ENCODE measurements at regions not wholly inside any gene's neighbourhood (a gene's known extent, or its start where the extent isn't known, plus 50 kb on each side); places are given as distances from the start of the nearest gene placed in this dataset.

DNA sequence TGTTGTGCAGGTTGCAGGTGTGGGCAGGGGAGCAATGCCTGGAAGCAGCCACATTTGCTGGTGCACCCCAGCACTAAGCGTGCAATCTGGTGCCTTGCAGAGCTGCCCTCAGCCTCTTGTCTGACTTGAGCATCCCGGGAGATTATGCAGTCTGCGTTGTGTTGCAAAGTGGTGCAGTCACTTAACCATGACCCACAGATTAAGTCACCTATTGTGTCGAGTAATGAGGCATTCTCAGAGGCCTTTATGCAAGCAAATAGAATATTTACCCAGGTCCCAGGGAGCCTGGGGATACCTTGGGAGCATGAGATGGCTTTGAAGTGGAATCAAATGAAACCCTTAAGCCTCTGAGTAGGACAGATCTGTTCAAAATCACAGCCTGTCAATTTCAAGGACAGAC, 529.0 kb downstream of the TYW1 start:
- Histone ChIP-seq H3K4me1 (replicated peaks) (no peaks in the 10 kb centered on the region), H3K27ac (no peak overlapping the region), H3K36me3 (no peaks in the 10 kb centered on the region), H3K4me3 (no peak overlapping the region), H3K9me3 (no peaks in the 10 kb centered on the region), H3K27me3 (replicated peaks; ENCODE audit: insufficient read depth) (no peaks in the 10 kb centered on the region)
- TF ChIP-seq POLR2AphosphoS5 (IDR thresholded peaks at IDR 0.05) (no peak), POLR2A (IDR thresholded peaks at IDR 0.05) (no peak)
- TF ChIP-seq, protein P1, sequence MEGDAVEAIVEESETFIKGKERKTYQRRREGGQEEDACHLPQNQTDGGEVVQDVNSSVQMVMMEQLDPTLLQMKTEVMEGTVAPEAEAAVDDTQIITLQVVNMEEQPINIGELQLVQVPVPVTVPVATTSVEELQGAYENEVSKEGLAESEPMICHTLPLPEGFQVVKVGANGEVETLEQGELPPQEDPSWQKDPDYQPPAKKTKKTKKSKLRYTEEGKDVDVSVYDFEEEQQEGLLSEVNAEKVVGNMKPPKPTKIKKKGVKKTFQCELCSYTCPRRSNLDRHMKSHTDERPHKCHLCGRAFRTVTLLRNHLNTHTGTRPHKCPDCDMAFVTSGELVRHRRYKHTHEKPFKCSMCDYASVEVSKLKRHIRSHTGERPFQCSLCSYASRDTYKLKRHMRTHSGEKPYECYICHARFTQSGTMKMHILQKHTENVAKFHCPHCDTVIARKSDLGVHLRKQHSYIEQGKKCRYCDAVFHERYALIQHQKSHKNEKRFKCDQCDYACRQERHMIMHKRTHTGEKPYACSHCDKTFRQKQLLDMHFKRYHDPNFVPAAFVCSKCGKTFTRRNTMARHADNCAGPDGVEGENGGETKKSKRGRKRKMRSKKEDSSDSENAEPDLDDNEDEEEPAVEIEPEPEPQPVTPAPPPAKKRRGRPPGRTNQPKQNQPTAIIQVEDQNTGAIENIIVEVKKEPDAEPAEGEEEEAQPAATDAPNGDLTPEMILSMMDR (IDR thresholded peaks at IDR 0.05) = no peak
- 57% methylated on average over 4 of the region's 4 CpGs for WGBS
- intact Hi-C loops (cut with DNase I) = no loop called here
- DNase-seq (ENCODE audit: low spot score) = no peak

DNA sequence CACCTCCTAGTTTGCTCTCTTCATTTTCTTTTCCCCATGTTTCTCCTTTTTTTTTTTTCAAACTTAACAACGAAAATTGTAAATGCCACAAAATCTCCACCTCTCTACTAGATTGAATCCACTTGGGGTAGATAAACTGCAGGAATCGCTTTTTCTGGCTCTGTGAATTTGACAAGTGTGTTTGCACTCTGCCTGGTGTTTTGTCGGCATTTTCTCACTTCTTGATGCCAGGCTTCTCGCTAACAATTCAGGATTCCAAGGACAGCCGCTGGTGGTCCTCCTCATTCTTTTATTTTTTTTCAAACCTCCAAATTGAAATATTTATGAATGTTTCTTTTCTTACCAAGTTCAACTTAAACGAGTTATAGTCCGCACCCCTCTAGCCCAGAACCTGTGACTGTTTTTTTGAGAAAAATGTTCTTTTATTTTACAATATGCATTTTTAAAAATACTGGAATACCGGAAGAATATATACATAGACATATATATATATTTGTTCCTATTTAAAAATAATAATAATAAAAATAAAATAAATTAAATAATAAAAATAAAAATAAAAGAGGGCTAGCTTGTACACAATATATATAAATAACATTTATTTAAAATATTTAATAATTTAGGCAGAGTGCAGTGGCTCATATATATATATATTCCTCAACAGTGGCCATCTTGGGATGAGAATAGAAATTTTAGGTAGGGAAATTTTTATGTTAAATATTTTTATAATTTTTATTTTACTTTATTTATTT, 538.8 kb downstream of the TYW1 start:
- Histone ChIP-seq H3K4me3 (no peak overlapping the region), H3K4me1 (replicated peaks) (no peaks in the 10 kb centered on the region), H3K9me3 (no peaks in the 10 kb centered on the region), H3K27me3 (replicated peaks; ENCODE audit: insufficient read depth) (no peaks in the 10 kb centered on the region), H3K36me3 (no peaks in the 10 kb centered on the region), H3K27ac (no peak overlapping the region)
- intact Hi-C loops (cut with DNase I) = no loop called here
- whole genome bisulfite sequencing = 80% methylated on average over 8 of the region's 8 CpGs
- no peak for DNase-seq (ENCODE audit: low spot score)
- no peak for TF ChIP-seq POLR2A (IDR thresholded peaks at IDR 0.05)
- TF ChIP-seq, protein P1 (IDR thresholded peaks at IDR 0.05) = no peak
- TF ChIP-seq POLR2AphosphoS5 (IDR thresholded peaks at IDR 0.05) = no peak

DNA sequence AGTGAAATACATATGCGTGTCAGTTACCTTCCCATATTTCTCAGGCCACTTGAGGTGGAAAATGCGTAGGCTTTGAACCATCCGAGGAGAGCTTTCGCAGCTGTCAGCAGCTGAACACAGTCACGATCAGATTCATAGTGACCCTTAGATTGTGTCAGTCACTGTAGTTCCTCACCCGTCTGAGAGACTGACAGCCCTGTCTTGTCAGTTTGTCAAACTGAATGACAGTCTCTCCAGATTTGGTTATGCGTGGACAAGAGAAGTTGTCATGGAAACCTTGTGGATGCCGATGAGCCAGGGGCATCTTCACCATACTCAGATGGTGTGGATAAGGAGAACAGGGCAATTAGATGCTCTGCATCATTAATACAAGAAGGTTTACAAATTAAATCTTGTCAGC, 546.3 kb downstream of the TYW1 start:
- TF ChIP-seq, protein P1 (IDR thresholded peaks at IDR 0.05) = no peak
- TF ChIP-seq POLR2AphosphoS5 (IDR thresholded peaks at IDR 0.05) (no peak), POLR2A (IDR thresholded peaks at IDR 0.05) (no peak)
- WGBS = 98% methylated on average over 8 of the region's 8 CpGs

DNA sequence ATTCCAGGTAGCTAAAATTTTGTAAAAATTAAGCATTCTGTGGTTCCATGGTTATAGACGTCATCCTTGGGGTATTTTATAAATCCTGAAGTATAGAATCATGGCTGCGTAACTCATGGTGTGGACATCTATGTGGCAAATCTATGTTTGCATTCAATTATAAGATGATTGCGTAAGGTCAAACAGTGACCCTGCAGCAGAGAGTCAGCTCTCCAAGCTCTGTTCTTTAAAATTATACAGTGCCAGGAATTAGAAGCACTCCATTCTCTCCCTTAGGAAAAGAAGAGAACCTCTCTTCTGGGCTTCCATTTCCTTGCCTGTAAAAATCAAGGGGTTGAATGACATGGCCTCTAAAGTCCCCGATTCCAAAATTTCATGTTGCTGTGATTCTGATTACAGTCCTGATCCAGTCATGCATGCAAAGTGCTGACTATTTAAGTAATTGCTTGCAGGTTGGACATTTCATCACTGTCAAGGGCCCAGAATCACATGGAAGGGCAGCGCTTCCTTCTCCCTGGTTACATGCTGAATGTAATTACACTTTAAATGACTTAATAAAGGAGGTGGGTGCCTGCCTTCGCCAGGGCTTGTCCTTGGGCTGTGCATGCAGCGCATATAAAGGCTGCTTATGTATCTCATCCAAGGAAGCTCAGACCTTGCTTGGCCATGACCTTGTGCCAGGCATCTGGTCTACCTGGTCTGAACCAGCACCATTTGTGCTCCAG, 550.7 kb downstream of the TYW1 start:
- 84% methylated on average over 7 of the region's 7 CpGs for WGBS
- no peak for DNase-seq (ENCODE audit: low spot score)
- Histone ChIP-seq H3K36me3 (no peaks in the 10 kb centered on the region), H3K4me1 (replicated peaks) (no peaks in the 10 kb centered on the region), H3K4me3 (no peak overlapping the region), H3K27ac (no peak overlapping the region), H3K27me3 (replicated peaks; ENCODE audit: insufficient read depth) (no peaks in the 10 kb centered on the region), H3K9me3 (no peaks in the 10 kb centered on the region)
- TF ChIP-seq POLR2A (IDR thresholded peaks at IDR 0.05) (no peak), POLR2AphosphoS5 (IDR thresholded peaks at IDR 0.05) (no peak)
- TF ChIP-seq, protein P1 (IDR thresholded peaks at IDR 0.05) = no peak
- intact Hi-C loops (cut with DNase I) = no loop called here

More for the DNA sequence above, 546.3 kb downstream of the TYW1 start:
- H3K27ac ChIP-seq = no peak overlapping the region
- intact Hi-C loops (cut with DNase I) = no loop called here
- H3K4me1 ChIP-seq (replicated peaks) = no peaks in the 10 kb centered on the region
- no peaks in the 10 kb centered on the region for H3K27me3 ChIP-seq (replicated peaks; ENCODE audit: insufficient read depth)
- no peaks in the 10 kb centered on the region for H3K9me3 ChIP-seq
- no peak overlapping the region for H3K4me3 ChIP-seq
- no peaks in the 10 kb centered on the region for H3K36me3 ChIP-seq
- no peak for DNase-seq (ENCODE audit: low spot score)
